Smooth muscle cell (in vitro differentiated cells): ENCODE measurements at regions not wholly inside any gene's neighbourhood (a gene's known extent, or its start where the extent isn't known, plus 50 kb on each side); places are given as distances from the start of the nearest gene placed in this dataset.

Experiments used
- DNase-seq: peaks from one replicate; lab custom pipeline; 2025; ENCODE audit not compliant: unreplicated experiment; lab: John Stamatoyannopoulos, UW
- H2AFZ ChIP-seq: fragments of 200-600 bp; sonication (generic); 2 replicates; pipeline ENCODE4 v1.6.0; 2016; ENCODE audit warnings: antibody characterized with exemption, low read depth, mild to moderate bottlenecking
- H3F3A ChIP-seq: fragments of 200-600 bp; sonication (generic); 2 replicates; pipeline ENCODE4 v1.6.0; 2017; ENCODE audit warnings: antibody characterized with exemption, low read depth
- H3K27ac ChIP-seq: fragments of 200-600 bp; sonication (generic); 2 replicates; pipeline ENCODE4 v1.5.1; 2016; ENCODE audit warnings: low read depth, mild to moderate bottlenecking
- H3K27me3 ChIP-seq: fragments of 200-600 bp; sonication (generic); 2 replicates; pipeline ENCODE4 v1.6.1; 2016; ENCODE audit warnings: low read depth, mild to moderate bottlenecking
- H3K36me3 ChIP-seq: fragments of 200-600 bp; sonication (generic); 2 replicates; pipeline ENCODE4 v1.5.1; 2016; ENCODE audit warnings: low read depth
- H3K4me1 ChIP-seq: fragments of 200-600 bp; sonication (generic); 2 replicates; pipeline ENCODE4 v1.5.1; 2016; ENCODE audit warnings: low read depth
- H3K4me2 ChIP-seq: fragments of 200-600 bp; sonication (generic); 2 replicates; pipeline ENCODE4 v1.6.0; 2016; ENCODE audit warnings: mild to moderate bottlenecking
- H3K4me3 ChIP-seq: fragments of 200-600 bp; sonication (generic); 2 replicates; pipeline ENCODE4 v1.5.1; 2016; ENCODE audit warnings: mild to moderate bottlenecking
- H3K79me2 ChIP-seq: fragments of 200-600 bp; sonication (generic); 2 replicates; pipeline ENCODE4 v1.6.0; 2016; ENCODE audit warnings: low read depth, mild to moderate bottlenecking
- H3K9ac ChIP-seq: fragments of 200-600 bp; sonication (generic); 2 replicates; pipeline ENCODE4 v1.6.0; 2016; ENCODE audit warnings: low read depth
- H3K9me3 ChIP-seq: fragments of 200-600 bp; sonication (generic); replicated peaks from 2 replicates; pipeline ENCODE4 v1.5.1; 2016; ENCODE audit warnings: low read depth
- H4K20me1 ChIP-seq: fragments of 200-600 bp; sonication (generic); 2 replicates; pipeline ENCODE4 v1.6.0; 2016; ENCODE audit warnings: low read depth
- CTCF ChIP-seq: fragments of 200-600 bp; sonication (generic); IDR thresholded peaks from 2 replicates; pipeline ENCODE4 v1.5.1; 2017; ENCODE audit warnings: borderline replicate concordance, mild to moderate bottlenecking, antibody characterized with exemption; ENCODE audit not compliant: insufficient read depth, poor library complexity, severe bottlenecking
- WGBS: methylation state at CpG from one replicate; pipeline ENCODE4 v1.1.7; 2016; ENCODE audit warnings: low lambda C conversion rate; 5-methylcytosine and 5-hydroxymethylcytosine counted together

GRCh38 chr6:165040440-165040839, 269.0 kb downstream of the C6orf118 start:
- Histone ChIP-seq H3K9me3 (no peaks in the 10 kb centered on the region), H4K20me1 (no peaks in the 10 kb centered on the region), H2AFZ (no peak overlapping the region), H3F3A (no peaks in the 10 kb centered on the region), H3K4me2 (no peak overlapping the region), H3K9ac (no peak overlapping the region), H3K4me1 (no peaks in the 10 kb centered on the region), H3K27me3 (no peaks in the 10 kb centered on the region), H3K79me2 (no peaks in the 10 kb centered on the region), H3K27ac (no peak overlapping the region), H3K36me3 (no peaks in the 10 kb centered on the region), H3K4me3 (no peak overlapping the region)
- no peak for DNase-seq
- TF ChIP-seq CTCF = no peak
- 90% methylated on average over 1 of the region's 1 CpG for WGBS

GRCh38 chr6:165034271-165034741, 275.1 kb downstream of the C6orf118 start:
- no peaks in the 10 kb centered on the region for H3K36me3 ChIP-seq
- H3K9me3 ChIP-seq = no peaks in the 10 kb centered on the region
- no peak for DNase-seq
- no peaks in the 10 kb centered on the region for H3K4me1 ChIP-seq
- H3F3A ChIP-seq = no peaks in the 10 kb centered on the region
- TF ChIP-seq CTCF = no peak
- H3K4me3 ChIP-seq = no peak overlapping the region
- H3K27ac ChIP-seq = no peak overlapping the region
- H2AFZ ChIP-seq = peak overlapping the region; percentile 59
- no peaks in the 10 kb centered on the region for H3K79me2 ChIP-seq
- no peak overlapping the region for H3K4me2 ChIP-seq
- H4K20me1 ChIP-seq = no peaks in the 10 kb centered on the region
- WGBS = 63% methylated on average over 4 of the region's 4 CpGs
- no peak overlapping the region for H3K9ac ChIP-seq
- no peaks in the 10 kb centered on the region for H3K27me3 ChIP-seq

GRCh38 chr6:165031502-165031901, 277.9 kb downstream of the C6orf118 start:
- Histone ChIP-seq H3K9ac (no peak overlapping the region), H3K4me1 (no peaks in the 10 kb centered on the region), H2AFZ (peak overlapping the region; percentile 18), H3K4me2 (peak overlapping the region; percentile 6), H3K79me2 (no peaks in the 10 kb centered on the region), H3F3A (no peaks in the 10 kb centered on the region), H3K9me3 (no peaks in the 10 kb centered on the region), H3K27ac (no peak overlapping the region), H3K36me3 (no peaks in the 10 kb centered on the region), H3K4me3 (no peak overlapping the region), H3K27me3 (no peaks in the 10 kb centered on the region), H4K20me1 (no peaks in the 10 kb centered on the region)
- TF ChIP-seq CTCF = no peak
- WGBS = 75% methylated on average over 7 of the region's 7 CpGs
- no peak for DNase-seq

- Histone ChIP-seq H3K79me2 (no peaks in the 10 kb centered on the region), H3K27ac (no peak overlapping the region), H3K36me3 (no peaks in the 10 kb centered on the region), H3K4me1 (no peaks in the 10 kb centered on the region), H4K20me1 (no peaks in the 10 kb centered on the region), H2AFZ (no peak overlapping the region), H3K4me2 (no peak overlapping the region), H3K9me3 (no peaks in the 10 kb centered on the region), H3K27me3 (no peaks in the 10 kb centered on the region), H3K4me3 (no peak overlapping the region), H3F3A (no peaks in the 10 kb centered on the region), H3K9ac (no peak overlapping the region)
- no peak for TF ChIP-seq CTCF
- DNase-seq = no peak
- 58% methylated on average over 1 of the region's 1 CpG for WGBS
Measured at GRCh38 chr6:165025040-165025439, 284.4 kb downstream of the C6orf118 start.
